GM21528 (cell line): ENCODE measurements at regions not wholly inside any gene's neighbourhood (a gene's known extent, or its start where the extent isn't known, plus 50 kb on each side); places are given as distances from the start of the nearest gene placed in this dataset.
"Not testable (repeated sequence)": the region's sequence is repeated elsewhere in the genome, so short reads cannot be mapped to it uniquely, and the experiment has no call there.

Source experiments
- ATAC-seq: cut with Tn5 transposase; IDR thresholded peaks from one replicate; pipeline ENCODE4 v1.9.1; 2021; ENCODE audit warnings: mild to moderate bottlenecking, moderate library complexity; ENCODE audit not compliant: unreplicated experiment, low FRiP score

- no peak for ATAC-seq
Observed at GRCh38 chr3:16767006-16767405, 117.7 kb upstream of the PLCL2 start.

- ATAC-seq = no peak
Observed at GRCh38 chr3:16768014-16768413, 116.7 kb upstream of the PLCL2 start.

DNA sequence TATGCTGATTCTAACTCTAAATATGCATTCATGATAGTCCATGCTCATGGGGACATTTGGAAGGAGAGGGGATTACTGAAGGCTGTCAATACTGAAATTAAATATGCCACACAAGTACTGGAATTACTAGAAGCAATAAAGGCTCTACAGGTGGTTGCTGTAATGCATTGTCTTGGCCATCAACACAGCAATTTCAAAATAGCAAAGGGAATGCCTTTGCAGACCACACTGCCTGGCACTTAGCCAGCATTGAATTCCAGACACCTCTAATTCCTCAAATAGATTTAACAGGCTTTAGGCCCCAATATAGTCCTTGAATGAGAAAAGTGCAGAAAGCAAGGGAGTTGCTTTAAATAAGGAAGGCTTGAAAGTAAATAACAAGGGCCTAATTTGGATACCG lies 115.8 kb upstream of the PLCL2 start:
- no peak for ATAC-seq

GRCh38 chr3:16769525-16769924 lies 115.2 kb upstream of the PLCL2 start:
- no peak for ATAC-seq

- no peak for ATAC-seq
Observed at GRCh38 chr3:16770021-16770420, 114.7 kb upstream of the PLCL2 start.

DNA sequence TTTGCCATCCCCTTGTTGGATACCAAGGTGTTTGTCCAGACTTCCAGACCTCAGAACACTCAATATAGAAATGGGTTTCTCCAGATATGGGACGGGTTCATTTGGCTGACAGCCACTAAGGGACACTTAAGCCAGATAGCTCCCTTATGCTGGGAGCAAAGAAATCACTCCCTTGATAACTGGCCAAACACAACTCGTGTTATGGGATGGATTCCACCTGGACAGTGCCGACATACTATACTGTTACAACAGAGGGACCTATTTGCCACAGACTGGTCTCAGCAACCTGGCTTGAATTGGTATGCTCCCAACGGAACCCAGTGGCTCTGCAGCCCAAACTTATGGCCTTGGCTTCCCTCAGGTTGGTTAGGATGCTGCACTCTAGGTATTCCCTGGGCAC lies 114.0 kb upstream of the PLCL2 start:
- no peak for ATAC-seq

GRCh38 chr3:16773594-16773993 lies 111.2 kb upstream of the PLCL2 start:
- not testable (repeated sequence) for ATAC-seq

DNA sequence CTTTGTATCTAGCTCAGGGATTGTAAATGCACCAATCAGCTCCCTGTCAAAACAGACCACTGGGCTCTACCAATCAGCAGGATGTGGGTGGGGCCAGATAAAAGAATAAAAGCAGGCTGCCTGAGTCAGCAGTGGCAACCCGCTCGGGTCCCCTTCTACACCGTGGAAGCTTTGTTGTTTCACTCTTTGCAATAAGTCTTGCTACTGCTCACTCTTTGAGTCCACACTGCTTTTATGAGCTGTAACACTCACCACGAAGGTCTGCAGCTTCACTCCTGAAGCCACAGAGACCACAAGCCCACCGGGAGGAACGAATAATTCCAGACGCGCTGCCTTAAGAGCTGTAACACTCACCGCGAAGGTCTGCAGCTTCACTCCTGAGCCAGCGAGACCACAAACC lies 110.2 kb upstream of the PLCL2 start:
- ATAC-seq = not testable (repeated sequence)

DNA sequence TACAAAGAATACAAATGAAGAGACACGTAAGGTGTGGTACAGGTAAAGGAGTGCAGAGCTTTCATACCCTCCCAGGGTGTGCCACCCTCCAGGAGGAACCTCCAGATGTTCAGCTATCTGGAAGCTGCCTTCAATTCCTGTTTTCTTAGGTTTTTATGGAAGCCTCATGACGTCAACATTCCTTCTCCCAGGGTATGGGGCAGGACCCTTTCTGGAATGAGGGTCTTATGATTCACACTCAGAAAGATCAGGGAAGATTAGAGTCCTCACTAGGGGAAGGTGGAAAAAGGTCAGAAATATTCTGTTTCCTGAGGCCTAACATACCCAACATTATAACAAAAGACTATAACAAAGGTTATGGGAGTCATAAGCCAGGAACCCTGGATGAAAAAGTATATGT lies 99.8 kb upstream of the PLCL2 start:
- ATAC-seq = no peak

DNA sequence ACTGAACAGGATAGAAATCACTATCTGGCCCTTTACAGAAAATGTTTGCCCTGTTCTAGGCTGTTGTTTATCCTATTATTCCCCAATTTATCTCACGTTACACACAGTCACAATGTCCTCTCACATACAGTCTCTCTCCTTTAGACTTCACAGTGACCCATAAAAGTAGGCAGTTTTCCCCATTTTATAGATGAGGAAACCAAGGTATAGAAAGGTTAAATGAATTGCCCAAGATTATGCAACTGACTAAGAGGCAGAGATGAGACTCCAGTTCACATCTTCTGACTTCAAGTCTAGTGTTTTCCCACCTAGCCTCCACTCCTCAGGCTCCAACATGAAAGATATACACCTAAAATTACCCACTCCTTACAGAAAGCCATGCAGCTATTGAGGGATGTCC lies 99.3 kb upstream of the PLCL2 start:
- ATAC-seq = no peak

GRCh38 chr3:16788440-16789056 lies 96.2 kb upstream of the PLCL2 start:
- no peak for ATAC-seq

DNA sequence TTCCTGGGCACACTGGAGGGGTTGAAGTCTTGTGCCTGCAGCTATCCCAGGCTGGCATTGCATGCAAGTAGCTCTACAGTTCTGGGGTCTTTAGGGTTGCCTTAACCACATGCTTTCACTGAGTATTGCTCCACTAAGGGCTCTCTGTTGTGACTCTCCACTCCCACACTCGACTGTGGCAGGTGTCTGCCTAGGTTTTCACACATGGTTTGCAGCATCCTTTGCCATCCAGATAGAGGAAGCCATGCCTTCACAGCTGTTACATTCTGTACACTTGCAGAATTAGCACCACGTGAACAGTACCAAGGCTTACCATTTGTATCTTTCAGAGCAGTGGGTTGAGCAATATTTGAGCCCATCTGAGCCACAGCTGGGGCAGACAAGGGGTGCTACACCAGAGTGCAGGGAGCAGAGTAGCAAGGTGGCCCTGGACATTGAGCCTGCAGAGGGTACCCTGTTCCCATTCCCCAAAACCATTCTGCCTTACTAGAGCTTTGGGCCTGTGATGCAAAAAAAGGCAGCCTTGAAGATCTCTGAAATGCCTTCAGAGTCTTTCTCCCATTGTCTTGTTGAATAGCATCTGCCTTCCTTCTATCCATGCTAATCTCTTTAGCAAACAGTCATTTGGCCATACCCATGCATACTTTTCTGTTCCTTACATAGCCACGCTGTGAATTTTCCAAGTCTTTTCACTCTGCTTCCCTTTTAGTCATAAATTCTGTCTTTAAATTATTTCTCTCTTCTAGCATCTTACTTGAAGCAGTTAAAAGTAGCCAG lies 95.2 kb upstream of the PLCL2 start:
- no peak for ATAC-seq

- no peak for ATAC-seq
Observed at GRCh38 chr3:16790432-16791400, 94.0 kb upstream of the PLCL2 start.

- no peak for ATAC-seq
Observed at GRCh38 chr3:16793321-16793720, 91.4 kb upstream of the PLCL2 start.

GRCh38 chr3:16794257-16794656 lies 90.5 kb upstream of the PLCL2 start:
- ATAC-seq = no peak

DNA sequence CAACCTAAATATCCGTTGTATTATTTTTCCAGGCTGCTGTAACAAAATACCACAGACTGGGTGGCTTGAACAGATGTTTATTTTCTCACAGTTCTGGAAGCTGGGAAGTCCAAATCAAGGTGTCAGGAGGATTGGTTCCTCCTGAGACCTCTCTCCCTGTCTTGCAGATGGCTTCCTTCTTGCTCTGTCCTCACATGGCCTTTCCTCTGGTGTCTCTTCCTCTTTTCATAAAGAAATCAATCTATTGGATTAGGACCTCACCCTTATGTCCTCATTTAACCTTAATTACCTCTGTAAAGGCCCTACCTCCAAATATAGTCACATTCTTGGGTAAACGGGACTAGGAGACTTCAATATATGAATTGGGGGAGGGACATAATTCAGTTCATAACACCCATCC lies 89.2 kb upstream of the PLCL2 start:
- ATAC-seq = no peak

GRCh38 chr3:16797831-16798230 lies 86.9 kb upstream of the PLCL2 start:
- ATAC-seq = no peak

DNA sequence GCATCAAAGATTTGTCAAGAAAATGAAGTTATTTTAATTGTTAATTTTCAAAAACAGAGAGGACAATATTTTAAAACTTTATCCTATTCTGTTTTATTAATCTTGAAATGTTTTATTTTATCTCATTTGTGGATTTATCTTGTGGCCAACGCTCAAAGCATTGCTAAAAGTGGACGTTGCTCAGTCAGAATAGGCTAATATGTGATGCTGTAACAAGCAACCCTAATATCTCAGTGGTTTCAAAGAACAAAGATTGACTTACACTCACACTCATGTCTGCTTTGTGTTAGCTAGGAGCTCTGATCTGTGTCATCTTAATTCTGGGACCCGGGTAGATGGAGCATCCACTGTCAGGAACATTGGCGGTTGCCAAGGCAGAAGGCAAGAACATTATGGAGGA lies 86.0 kb upstream of the PLCL2 start:
- ATAC-seq = no peak

- ATAC-seq = no peak
Observed at GRCh38 chr3:16800361-16800760, 84.4 kb upstream of the PLCL2 start.

GRCh38 chr3:16801223-16801622 lies 83.5 kb upstream of the PLCL2 start:
- ATAC-seq = no peak

DNA sequence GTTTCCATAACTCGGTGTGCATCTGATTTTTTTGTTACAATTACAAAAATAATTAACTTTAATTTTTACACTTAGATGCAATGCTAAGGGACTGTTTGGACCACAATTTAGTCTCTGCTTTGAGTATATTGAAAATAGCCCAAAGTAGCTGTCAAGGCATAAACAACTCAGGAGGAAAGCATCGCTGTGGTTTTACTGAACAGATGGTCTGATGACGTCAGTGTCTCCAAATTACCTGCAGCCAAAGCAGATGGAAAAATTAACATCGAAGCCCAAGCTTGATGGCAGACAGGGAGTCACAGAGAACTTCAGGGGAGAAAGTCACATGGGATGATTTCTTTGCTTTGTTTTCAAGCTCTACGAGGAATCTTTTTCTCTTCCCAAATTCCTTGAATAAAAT lies 83.1 kb upstream of the PLCL2 start:
- no peak for ATAC-seq
